ENCODE measurements at regions not wholly inside any gene's neighbourhood (a gene's known extent, or its start where the extent isn't known, plus 50 kb on each side); places are given as distances from the start of the nearest gene placed in this dataset.

- Histone ChIP-seq H3K4me2 (ENCODE audit: unreplicated experiment) (no peak overlapping the region), H3K27me3 (replicated peaks; ENCODE audit: insufficient read depth) (no peaks in the 10 kb centered on the region), H3K79me2 (ENCODE audit: insufficient read depth) (no peaks in the 10 kb centered on the region), H3K9me3 (ENCODE audit: low read depth) (no peaks in the 10 kb centered on the region), H3K4me1 (ENCODE audit: insufficient read depth) (no peaks in the 10 kb centered on the region), H2AFZ (no peak overlapping the region), H3K36me3 (ENCODE audit: low read depth) (no peaks in the 10 kb centered on the region), H3K9me2 (ENCODE audit: insufficient read depth) (no peaks in the 10 kb centered on the region), H3F3A (ENCODE audit: insufficient read depth) (no peaks in the 10 kb centered on the region), H3K9ac (no peak overlapping the region), H3K4me3 (no peak overlapping the region), H3K27ac (no peak overlapping the region), H4K20me1 (ENCODE audit: insufficient read depth) (no peaks in the 10 kb centered on the region)
- TF ChIP-seq EZH2phosphoT487 (IDR thresholded peaks at IDR 0.05; ENCODE audit: insufficient read depth, low read depth): no peak
- no peak for TF ChIP-seq EZH2 (IDR thresholded peaks at IDR 0.05; ENCODE audit: insufficient read depth, poor library complexity, severe bottlenecking)
- in situ Hi-C loops (cut with MboI): no loop called here
- 0 to 3% methylated on average over 1 of the region's 1 CpG for WGBS, 2 experiments (ENCODE audit: low coverage in 1 of 2, low lambda C conversion rate in 2 of 2, missing lambda C conversion rate in 2 of 2)
- no peak for DNase-seq
Measured at GRCh38 chr4:31230594-31230993, 510.4 kb downstream of the PCDH7 start.

GRCh38 chr4:31234494-31234893 is 514.3 kb downstream of the PCDH7 start:
- H2AFZ ChIP-seq: no peak overlapping the region

GRCh38 chr4:31234901-31235300 is 514.7 kb downstream of the PCDH7 start:
- in situ Hi-C loops (cut with MboI): no loop called here
- H3K9ac ChIP-seq: no peak overlapping the region
- H3K9me3 ChIP-seq (ENCODE audit: low read depth): no peaks in the 10 kb centered on the region
- TF ChIP-seq EZH2 (IDR thresholded peaks at IDR 0.05; ENCODE audit: insufficient read depth, poor library complexity, severe bottlenecking): no peak
- no peak for TF ChIP-seq EZH2phosphoT487 (IDR thresholded peaks at IDR 0.05; ENCODE audit: insufficient read depth, low read depth)
- no peaks in the 10 kb centered on the region for H3K79me2 ChIP-seq (ENCODE audit: insufficient read depth)
- no peak for DNase-seq
- H3K4me1 ChIP-seq (ENCODE audit: insufficient read depth): no peaks in the 10 kb centered on the region
- H4K20me1 ChIP-seq (ENCODE audit: insufficient read depth): no peaks in the 10 kb centered on the region
- H3K9me2 ChIP-seq (ENCODE audit: insufficient read depth): no peaks in the 10 kb centered on the region
- no peaks in the 10 kb centered on the region for H3K36me3 ChIP-seq (ENCODE audit: low read depth)
- no peak overlapping the region for H3K27ac ChIP-seq
- H3K4me3 ChIP-seq: no peak overlapping the region
- no peak overlapping the region for H3K4me2 ChIP-seq (ENCODE audit: unreplicated experiment)
- H3K27me3 ChIP-seq (replicated peaks; ENCODE audit: insufficient read depth): no peaks in the 10 kb centered on the region
- 5 to 7% methylated on average over 1 of the region's 1 CpG for WGBS, 2 experiments (ENCODE audit: low coverage in 1 of 2, low lambda C conversion rate in 2 of 2, missing lambda C conversion rate in 2 of 2)
- H3F3A ChIP-seq (ENCODE audit: insufficient read depth): no peaks in the 10 kb centered on the region
- H2AFZ ChIP-seq: no peak overlapping the region

More at GRCh38 chr4:31234494-31234893, 514.3 kb downstream of the PCDH7 start:
- 39 to 46% methylated on average over 2 of the region's 2 CpGs for WGBS, 2 experiments (ENCODE audit: low coverage in 1 of 2, low lambda C conversion rate in 2 of 2, missing lambda C conversion rate in 2 of 2)
- Histone ChIP-seq H3K27ac (no peak overlapping the region), H3K36me3 (ENCODE audit: low read depth) (no peaks in the 10 kb centered on the region), H3K79me2 (ENCODE audit: insufficient read depth) (no peaks in the 10 kb centered on the region), H3K27me3 (replicated peaks; ENCODE audit: insufficient read depth) (no peaks in the 10 kb centered on the region), H3K4me1 (ENCODE audit: insufficient read depth) (no peaks in the 10 kb centered on the region), H3F3A (ENCODE audit: insufficient read depth) (no peaks in the 10 kb centered on the region), H3K4me3 (no peak overlapping the region), H3K9ac (no peak overlapping the region), H3K4me2 (ENCODE audit: unreplicated experiment) (no peak overlapping the region), H4K20me1 (ENCODE audit: insufficient read depth) (no peaks in the 10 kb centered on the region), H3K9me2 (ENCODE audit: insufficient read depth) (no peaks in the 10 kb centered on the region), H3K9me3 (ENCODE audit: low read depth) (no peaks in the 10 kb centered on the region)
- no peak for DNase-seq
- TF ChIP-seq EZH2phosphoT487 (IDR thresholded peaks at IDR 0.05; ENCODE audit: insufficient read depth, low read depth): no peak
- TF ChIP-seq EZH2 (IDR thresholded peaks at IDR 0.05; ENCODE audit: insufficient read depth, poor library complexity, severe bottlenecking): no peak
- in situ Hi-C loops (cut with MboI): no loop called here

- Histone ChIP-seq H3K79me2 (ENCODE audit: insufficient read depth) (no peaks in the 10 kb centered on the region), H3K27me3 (replicated peaks; ENCODE audit: insufficient read depth) (no peaks in the 10 kb centered on the region), H3K36me3 (ENCODE audit: low read depth) (no peaks in the 10 kb centered on the region), H3K9me2 (ENCODE audit: insufficient read depth) (no peaks in the 10 kb centered on the region), H3K9me3 (ENCODE audit: low read depth) (no peaks in the 10 kb centered on the region), H4K20me1 (ENCODE audit: insufficient read depth) (no peaks in the 10 kb centered on the region), H3K4me2 (ENCODE audit: unreplicated experiment) (no peak overlapping the region), H3K9ac (no peak overlapping the region), H3K4me3 (no peak overlapping the region), H3F3A (ENCODE audit: insufficient read depth) (no peaks in the 10 kb centered on the region), H3K27ac (no peak overlapping the region), H2AFZ (no peak overlapping the region), H3K4me1 (ENCODE audit: insufficient read depth) (no peaks in the 10 kb centered on the region)
- no peak for DNase-seq
- WGBS, 2 experiments (ENCODE audit: low coverage in 1 of 2, low lambda C conversion rate in 2 of 2, missing lambda C conversion rate in 2 of 2): 12 to 27% methylated on average over 5 of the region's 5 CpGs
- TF ChIP-seq EZH2 (IDR thresholded peaks at IDR 0.05; ENCODE audit: insufficient read depth, poor library complexity, severe bottlenecking): no peak
- TF ChIP-seq EZH2phosphoT487 (IDR thresholded peaks at IDR 0.05; ENCODE audit: insufficient read depth, low read depth): no peak
- in situ Hi-C loops (cut with MboI): no loop called here
Measured at GRCh38 chr4:31236020-31236638, 516.0 kb downstream of the PCDH7 start.
